ENCODE measurements at regions not wholly inside any gene's neighbourhood (a gene's known extent, or its start where the extent isn't known, plus 50 kb on each side); places are given as distances from the start of the nearest gene placed in this dataset.

- Mint-ChIP-seq H3K27me3 (ENCODE audit: low read depth) (peaks cover 2% of the 10 kb centered on the region), H3K9me3 (ENCODE audit: low read depth) (no peaks in the 10 kb centered on the region), H3K4me1 (ENCODE audit: low read depth) (peaks cover 16% of the 10 kb centered on the region), H3K27ac (ENCODE audit: unreplicated experiment) (no peak overlapping the region), H3K4me3 (ENCODE audit: unreplicated experiment) (no peak overlapping the region), H3K36me3 (ENCODE audit: low read depth) (no peaks in the 10 kb centered on the region)
- no peak for DNase-seq (ENCODE audit: low spot score)
- no peak for TF ChIP-seq CTCF (IDR thresholded peaks at IDR 0.05)
Observed at GRCh38 chr1:116454940-116455339, 81.9 kb downstream of the ATP1A1 start.

GRCh38 chr1:116455509-116455908, 82.5 kb downstream of the ATP1A1 start:
- Mint-ChIP-seq H3K9me3 (ENCODE audit: low read depth) (no peaks in the 10 kb centered on the region), H3K4me3 (ENCODE audit: unreplicated experiment) (no peak overlapping the region), H3K27ac (ENCODE audit: unreplicated experiment) (no peak overlapping the region), H3K4me1 (ENCODE audit: low read depth) (peaks cover 16% of the 10 kb centered on the region), H3K27me3 (ENCODE audit: low read depth) (peaks cover 2% of the 10 kb centered on the region), H3K36me3 (ENCODE audit: low read depth) (no peaks in the 10 kb centered on the region)
- no peak for DNase-seq (ENCODE audit: low spot score)
- no peak for TF ChIP-seq CTCF (IDR thresholded peaks at IDR 0.05)

- TF ChIP-seq CTCF (IDR thresholded peaks at IDR 0.05) = no peak
- peaks cover 10% of the 10 kb centered on the region for H3K4me1 Mint-ChIP-seq (ENCODE audit: low read depth)
- no peaks in the 10 kb centered on the region for H3K36me3 Mint-ChIP-seq (ENCODE audit: low read depth)
- H3K27ac Mint-ChIP-seq (ENCODE audit: unreplicated experiment) = no peak overlapping the region
- no peaks in the 10 kb centered on the region for H3K9me3 Mint-ChIP-seq (ENCODE audit: low read depth)
- H3K4me3 Mint-ChIP-seq (ENCODE audit: unreplicated experiment) = no peak overlapping the region
- peaks cover 7% of the 10 kb centered on the region for H3K27me3 Mint-ChIP-seq (ENCODE audit: low read depth)
- DNase-seq (ENCODE audit: low spot score) = no peak
Observed at GRCh38 chr1:116457946-116458604, 85.0 kb downstream of the ATP1A1 start.

GRCh38 chr1:116458695-116459094, 85.7 kb downstream of the ATP1A1 start:
- H3K36me3 Mint-ChIP-seq (ENCODE audit: low read depth) = no peaks in the 10 kb centered on the region
- no peak for TF ChIP-seq CTCF (IDR thresholded peaks at IDR 0.05)
- peaks cover 7% of the 10 kb centered on the region for H3K4me1 Mint-ChIP-seq (ENCODE audit: low read depth)
- no peak overlapping the region for H3K4me3 Mint-ChIP-seq (ENCODE audit: unreplicated experiment)
- peaks cover 9% of the 10 kb centered on the region for H3K27me3 Mint-ChIP-seq (ENCODE audit: low read depth)
- no peak for DNase-seq (ENCODE audit: low spot score)
- H3K27ac Mint-ChIP-seq (ENCODE audit: unreplicated experiment) = peak overlapping the region; percentile 45
- no peaks in the 10 kb centered on the region for H3K9me3 Mint-ChIP-seq (ENCODE audit: low read depth)

- no peak for DNase-seq (ENCODE audit: low spot score)
- Mint-ChIP-seq H3K36me3 (ENCODE audit: low read depth) (no peaks in the 10 kb centered on the region), H3K4me3 (ENCODE audit: unreplicated experiment) (no peak overlapping the region), H3K27ac (ENCODE audit: unreplicated experiment) (no peak overlapping the region), H3K27me3 (ENCODE audit: low read depth) (peaks cover 8% of the 10 kb centered on the region), H3K4me1 (ENCODE audit: low read depth) (no peaks in the 10 kb centered on the region), H3K9me3 (ENCODE audit: low read depth) (no peaks in the 10 kb centered on the region)
- TF ChIP-seq CTCF (IDR thresholded peaks at IDR 0.05) = no peak
Observed at GRCh38 chr1:116460261-116460660, 87.2 kb downstream of the ATP1A1 start.

Data from chondrocyte (in vitro differentiated cells).